Esophagus (tissue), 2 donors: ENCODE measurements at regions not wholly inside any gene's neighbourhood (a gene's known extent, or its start where the extent isn't known, plus 50 kb on each side); places are given as distances from the start of the nearest gene placed in this dataset.

ENCODE experiments used
- H3K27ac ChIP-seq, 2 donors: one replicate each; pipeline ENCODE4 v1.5.1; 2013; ENCODE audit warnings: low read depth in 2 of 2, mild to moderate bottlenecking in 2 of 2, inconsistent platforms in 1 of 2, low read length in 1 of 2, moderate library complexity in 1 of 2
- H3K27me3 ChIP-seq, 2 donors: one replicate each; pipeline ENCODE4 v1.6.1; 2013; ENCODE audit warnings: low read length in 2 of 2, control low read depth in 1 of 2, mild to moderate bottlenecking in 1 of 2; ENCODE audit not compliant: insufficient read depth in 2 of 2, control insufficient read depth in 1 of 2
- H3K36me3 ChIP-seq, 2 donors: one replicate each; pipeline ENCODE4 v1.6.1; 2013; ENCODE audit warnings: low read length in 1 of 2; ENCODE audit not compliant: control insufficient read depth in 2 of 2, insufficient read depth in 2 of 2
- H3K4me1 ChIP-seq, 2 donors: one replicate each; pipeline ENCODE4 v1.6.1; 2013; ENCODE audit warnings: low read length in 1 of 2; ENCODE audit not compliant: control insufficient read depth in 2 of 2, insufficient read depth in 2 of 2
- H3K4me3 ChIP-seq, 2 donors: one replicate each; pipeline ENCODE4 v1.5.1; 2013; ENCODE audit warnings: low read length in 2 of 2, mild to moderate bottlenecking in 2 of 2, low read depth in 1 of 2, moderate library complexity in 1 of 2
- H3K9me3 ChIP-seq, 2 donors: one replicate each; pipeline ENCODE4 v1.6.1; 2013; ENCODE audit warnings: mild to moderate bottlenecking in 2 of 2, low read depth in 1 of 2, low read length in 1 of 2, moderate library complexity in 1 of 2; ENCODE audit not compliant: control insufficient read depth in 2 of 2, insufficient read depth in 1 of 2
- WGBS, 2 donors: extraction: QIAGEN DNeasy Blood & Tissue Kit; methylation state at CpG; one replicate each; pipeline ENCODE4 v1.1.7; 2013; 5-methylcytosine and 5-hydroxymethylcytosine counted together
- donor health status: healthy with polysubstance abuse.
- donor health status: Bipolar disorder and iron deficiency.

DNA sequence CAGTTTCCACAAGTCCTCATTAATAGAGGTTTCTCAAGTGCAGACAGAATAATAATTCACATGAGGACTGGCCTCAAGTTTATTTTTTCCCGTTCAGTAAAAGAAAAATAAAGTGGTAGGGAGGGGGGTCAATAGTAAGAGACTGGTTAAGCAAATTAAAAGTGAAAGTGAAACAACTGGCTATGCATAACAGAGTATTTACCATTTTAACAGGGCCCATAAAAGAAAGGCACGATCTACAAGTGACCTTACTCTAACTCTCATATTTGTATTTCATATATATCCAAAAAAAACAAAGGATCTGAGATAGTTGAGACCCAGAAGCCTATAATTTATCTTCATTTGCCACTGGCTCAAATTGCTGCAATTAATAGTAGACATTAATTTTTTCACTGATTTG lies 686.3 kb downstream of the NTRK3 start:
- Histone ChIP-seq H3K36me3 (no peaks in the 10 kb centered on the region), H3K4me1 (no peaks in the 10 kb centered on the region), H3K27ac (no peak overlapping the region), H3K4me3 (no peak overlapping the region), H3K9me3 (no peaks in the 10 kb centered on the region), H3K27me3 (no peaks in the 10 kb centered on the region)
- 23 to 25% methylated on average over 2 of the region's 2 CpGs for WGBS, 2 donors

GRCh38 chr15:87569581-87569980 lies 687.0 kb downstream of the NTRK3 start:
- WGBS, 2 donors: 83 to 89% methylated on average over 3 of the region's 3 CpGs

GRCh38 chr15:87567406-87568030 lies 689.0 kb downstream of the NTRK3 start:
- WGBS, 2 donors: 53 to 66% methylated on average over 3 of the region's 3 CpGs
- Histone ChIP-seq H3K36me3 (no peaks in the 10 kb centered on the region), H3K27me3 (no peaks in the 10 kb centered on the region), H3K27ac (no peak overlapping the region), H3K9me3 (no peaks in the 10 kb centered on the region), H3K4me1 (no peaks in the 10 kb centered on the region), H3K4me3 (no peak overlapping the region)

More at GRCh38 chr15:87569581-87569980, 687.0 kb downstream of the NTRK3 start:
- Histone ChIP-seq H3K36me3 (no peaks in the 10 kb centered on the region), H3K9me3 (no peaks in the 10 kb centered on the region), H3K4me1 (no peaks in the 10 kb centered on the region), H3K27me3 (no peaks in the 10 kb centered on the region), H3K27ac (no peak overlapping the region), H3K4me3 (no peak overlapping the region)

- 77 to 80% methylated on average over 6 of the region's 6 CpGs for WGBS, 2 donors
- no peaks in the 10 kb centered on the region for H3K36me3 ChIP-seq
- H3K4me1 ChIP-seq: no peaks in the 10 kb centered on the region
- H3K27ac ChIP-seq: no peak overlapping the region
- no peaks in the 10 kb centered on the region for H3K9me3 ChIP-seq
- H3K4me3 ChIP-seq: no peak overlapping the region
- H3K27me3 ChIP-seq: no peaks in the 10 kb centered on the region
Observed at GRCh38 chr15:87566236-87566635, 690.3 kb downstream of the NTRK3 start.

- Histone ChIP-seq H3K4me1 (no peaks in the 10 kb centered on the region), H3K27ac (no peak overlapping the region), H3K27me3 (no peaks in the 10 kb centered on the region), H3K36me3 (no peaks in the 10 kb centered on the region), H3K4me3 (no peak overlapping the region), H3K9me3 (no peaks in the 10 kb centered on the region)
- 76 to 79% methylated on average over 3 of the region's 3 CpGs for WGBS, 2 donors
Observed at GRCh38 chr15:87564681-87565080, 691.9 kb downstream of the NTRK3 start.

DNA sequence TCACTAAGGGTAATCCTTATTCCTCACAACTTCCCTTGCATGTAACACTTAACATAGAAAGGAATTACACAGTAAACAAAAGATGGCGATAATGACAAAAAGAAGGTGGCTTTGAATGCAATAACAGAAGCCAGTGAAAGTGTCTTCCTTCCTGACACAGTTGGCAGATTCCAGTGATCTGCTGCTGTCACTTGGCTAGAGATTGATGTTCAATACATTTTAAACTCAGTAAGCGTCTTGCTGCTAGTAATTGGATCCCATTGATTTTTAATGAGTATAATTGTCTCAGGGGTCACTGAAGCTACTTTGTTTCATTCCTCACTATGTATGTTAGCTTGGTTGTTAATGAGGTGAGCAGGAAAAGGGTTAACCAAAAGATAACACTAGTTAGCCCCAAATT lies 692.7 kb downstream of the NTRK3 start:
- H3K27ac ChIP-seq: no peak overlapping the region
- H3K9me3 ChIP-seq: no peaks in the 10 kb centered on the region
- no peak overlapping the region for H3K4me3 ChIP-seq
- H3K36me3 ChIP-seq: no peaks in the 10 kb centered on the region
- no peaks in the 10 kb centered on the region for H3K27me3 ChIP-seq
- H3K4me1 ChIP-seq: no peaks in the 10 kb centered on the region
- 45 to 55% methylated on average over 2 of the region's 2 CpGs for WGBS, 2 donors

DNA sequence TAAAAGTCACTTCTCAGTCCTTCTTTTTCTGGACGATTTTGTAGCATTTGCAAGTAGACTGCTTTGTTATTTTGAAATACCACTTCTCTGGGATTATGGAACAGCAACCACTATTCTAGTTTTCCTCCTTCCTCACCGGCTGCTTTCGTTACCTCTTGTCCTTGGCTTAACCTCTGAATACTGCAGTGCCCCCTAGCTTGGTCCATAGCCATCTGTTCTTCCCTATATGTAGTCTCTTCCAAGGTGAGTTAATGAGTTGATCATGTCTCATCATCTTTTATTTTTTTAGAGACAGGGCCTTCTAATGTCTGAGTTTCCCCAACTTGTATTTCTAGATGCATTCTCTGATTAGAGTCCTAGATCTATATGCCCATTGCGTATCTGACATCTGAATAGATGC lies 694.3 kb downstream of the NTRK3 start:
- 73 to 77% methylated on average over 4 of the region's 4 CpGs for WGBS, 2 donors
- H3K9me3 ChIP-seq: no peaks in the 10 kb centered on the region
- no peaks in the 10 kb centered on the region for H3K27me3 ChIP-seq
- no peak overlapping the region for H3K4me3 ChIP-seq
- H3K27ac ChIP-seq: no peak overlapping the region
- no peaks in the 10 kb centered on the region for H3K4me1 ChIP-seq
- no peaks in the 10 kb centered on the region for H3K36me3 ChIP-seq

- no peaks in the 10 kb centered on the region for H3K36me3 ChIP-seq
- no peaks in the 10 kb centered on the region for H3K9me3 ChIP-seq
- no peaks in the 10 kb centered on the region for H3K27me3 ChIP-seq
- no peaks in the 10 kb centered on the region for H3K4me1 ChIP-seq
- H3K4me3 ChIP-seq: no peak overlapping the region
- no peak overlapping the region for H3K27ac ChIP-seq
- WGBS, 2 donors: 90 to 96% methylated on average over 2 of the region's 2 CpGs
Observed at GRCh38 chr15:87561641-87562040, 694.9 kb downstream of the NTRK3 start.

GRCh38 chr15:87557881-87558280 lies 698.7 kb downstream of the NTRK3 start:
- 17 to 19% methylated on average over 1 of the region's 1 CpG for WGBS, 2 donors
- H3K27ac ChIP-seq: no peak overlapping the region
- H3K36me3 ChIP-seq: no peaks in the 10 kb centered on the region
- no peaks in the 10 kb centered on the region for H3K9me3 ChIP-seq
- H3K4me3 ChIP-seq: no peak overlapping the region
- no peaks in the 10 kb centered on the region for H3K27me3 ChIP-seq
- H3K4me1 ChIP-seq: no peaks in the 10 kb centered on the region

GRCh38 chr15:87556886-87557285 lies 699.7 kb downstream of the NTRK3 start:
- H3K4me3 ChIP-seq: no peak overlapping the region
- no peaks in the 10 kb centered on the region for H3K9me3 ChIP-seq
- H3K27ac ChIP-seq: no peak overlapping the region
- H3K36me3 ChIP-seq: no peaks in the 10 kb centered on the region
- no peaks in the 10 kb centered on the region for H3K4me1 ChIP-seq
- no peaks in the 10 kb centered on the region for H3K27me3 ChIP-seq
